ENCODE measurements at regions not wholly inside any gene's neighbourhood (a gene's known extent, or its start where the extent isn't known, plus 50 kb on each side); places are given as distances from the start of the nearest gene placed in this dataset.
"Not testable (repeated sequence)": the region's sequence is repeated elsewhere in the genome, so short reads cannot be mapped to it uniquely, and the experiment has no call there.

GRCh38 chr3:18730491-18730890 lies 305.4 kb upstream of the SATB1 start:
- no peak for DNase-seq (ENCODE audit: low spot score)

GRCh38 chr3:18729671-18730070 lies 304.5 kb upstream of the SATB1 start:
- no peak for DNase-seq (ENCODE audit: low spot score)

- no peak for DNase-seq (ENCODE audit: low spot score)
These were observed 300.7 kb upstream of the SATB1 start for GRCh38 chr3:18725668-18726407.

GRCh38 chr3:18724456-18724855 lies 299.3 kb upstream of the SATB1 start:
- DNase-seq (ENCODE audit: low spot score) = no peak

GRCh38 chr3:18723206-18723810 lies 298.2 kb upstream of the SATB1 start:
- DNase-seq (ENCODE audit: low spot score) = no peak

- DNase-seq (ENCODE audit: low spot score) = no peak
These were observed 295.4 kb upstream of the SATB1 start for GRCh38 chr3:18720543-18720942.

- DNase-seq (ENCODE audit: low spot score) = no peak
These were observed 292.5 kb upstream of the SATB1 start for GRCh38 chr3:18717598-18717997.

- DNase-seq (ENCODE audit: low spot score) = no peak
These were observed 291.7 kb upstream of the SATB1 start for GRCh38 chr3:18716821-18717220.

GRCh38 chr3:18716101-18716500 lies 291.0 kb upstream of the SATB1 start:
- DNase-seq (ENCODE audit: low spot score) = no peak

- no peak for DNase-seq (ENCODE audit: low spot score)
These were observed 290.1 kb upstream of the SATB1 start for GRCh38 chr3:18715208-18715607.

GRCh38 chr3:18713577-18713951 lies 288.4 kb upstream of the SATB1 start:
- no peak for DNase-seq (ENCODE audit: low spot score)

GRCh38 chr3:18712713-18713576 lies 287.8 kb upstream of the SATB1 start:
- no peak for DNase-seq (ENCODE audit: low spot score)

- DNase-seq (ENCODE audit: low spot score) = no peak
These were observed 279.2 kb upstream of the SATB1 start for GRCh38 chr3:18704326-18704725.

- DNase-seq (ENCODE audit: low spot score) = no peak
These were observed 278.7 kb upstream of the SATB1 start for GRCh38 chr3:18703798-18704197.

- DNase-seq (ENCODE audit: low spot score) = not testable (repeated sequence)
These were observed 268.6 kb upstream of the SATB1 start for GRCh38 chr3:18693588-18694329.

GRCh38 chr3:18687286-18687685 lies 262.1 kb upstream of the SATB1 start:
- DNase-seq (ENCODE audit: low spot score) = no peak

GRCh38 chr3:18683900-18684299 lies 258.8 kb upstream of the SATB1 start:
- no peak for DNase-seq (ENCODE audit: low spot score)

- no peak for DNase-seq (ENCODE audit: low spot score)
These were observed 256.7 kb upstream of the SATB1 start for GRCh38 chr3:18681818-18682345.

- DNase-seq (ENCODE audit: low spot score) = no peak
These were observed 255.6 kb upstream of the SATB1 start for GRCh38 chr3:18680758-18681157.

- DNase-seq (ENCODE audit: low spot score) = no peak
These were observed 254.1 kb upstream of the SATB1 start for GRCh38 chr3:18679238-18679637.

GRCh38 chr3:18675197-18675596 lies 250.1 kb upstream of the SATB1 start:
- no peak for DNase-seq (ENCODE audit: low spot score)

GRCh38 chr3:18672561-18672960 lies 247.4 kb upstream of the SATB1 start:
- no peak for DNase-seq (ENCODE audit: low spot score)

Data from putamen (tissue), 1 donor.